ENCODE measurements at regions not wholly inside any gene's neighbourhood (a gene's known extent, or its start where the extent isn't known, plus 50 kb on each side); places are given as distances from the start of the nearest gene placed in this dataset.
A peak's percentile ranks its signal among the peaks of the same experiment; 100 is the strongest.

DNA sequence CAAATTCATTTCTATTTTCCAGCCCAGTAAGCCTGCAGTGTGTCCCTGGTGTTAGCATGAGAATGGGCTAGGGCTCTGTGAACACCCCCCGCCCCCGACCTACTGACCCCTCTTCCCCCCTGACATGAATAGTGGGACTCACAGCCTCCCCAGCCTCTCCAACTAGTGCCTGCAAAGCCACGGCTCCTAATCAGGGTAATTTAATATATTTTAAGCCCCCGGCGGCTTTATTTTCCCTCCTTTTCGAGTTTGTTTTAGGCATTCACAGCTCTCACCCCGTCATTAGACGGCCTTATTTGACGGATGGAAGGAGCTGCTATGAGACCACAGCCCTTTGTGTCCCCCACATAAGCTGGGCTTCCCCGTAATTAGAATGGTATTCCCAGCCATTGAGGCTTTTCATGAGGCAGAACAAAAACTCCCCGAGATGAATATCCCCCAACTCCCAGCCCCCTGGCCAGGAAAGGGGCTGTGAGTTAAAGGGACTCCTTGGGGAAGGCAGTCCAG is 78.3 kb upstream of the POLG start:
- CTCF ChIA-PET, result interaction anchor here (0.9 to 1.1 kb wide), 3 partner anchors 8 to 17 kb away, joined by 3 to 4 read pairs (median 3); no protein-coding TSS in a partner anchor
- H3K4me3 ChIP-seq (ENCODE audit: low read depth, low read length), result no peak overlapping the region
- POLR2A ChIA-PET, result no interaction called here
- DNase-seq (ENCODE audit: low read depth, low spot score), result no peak
- TF ChIP-seq, protein P1, sequence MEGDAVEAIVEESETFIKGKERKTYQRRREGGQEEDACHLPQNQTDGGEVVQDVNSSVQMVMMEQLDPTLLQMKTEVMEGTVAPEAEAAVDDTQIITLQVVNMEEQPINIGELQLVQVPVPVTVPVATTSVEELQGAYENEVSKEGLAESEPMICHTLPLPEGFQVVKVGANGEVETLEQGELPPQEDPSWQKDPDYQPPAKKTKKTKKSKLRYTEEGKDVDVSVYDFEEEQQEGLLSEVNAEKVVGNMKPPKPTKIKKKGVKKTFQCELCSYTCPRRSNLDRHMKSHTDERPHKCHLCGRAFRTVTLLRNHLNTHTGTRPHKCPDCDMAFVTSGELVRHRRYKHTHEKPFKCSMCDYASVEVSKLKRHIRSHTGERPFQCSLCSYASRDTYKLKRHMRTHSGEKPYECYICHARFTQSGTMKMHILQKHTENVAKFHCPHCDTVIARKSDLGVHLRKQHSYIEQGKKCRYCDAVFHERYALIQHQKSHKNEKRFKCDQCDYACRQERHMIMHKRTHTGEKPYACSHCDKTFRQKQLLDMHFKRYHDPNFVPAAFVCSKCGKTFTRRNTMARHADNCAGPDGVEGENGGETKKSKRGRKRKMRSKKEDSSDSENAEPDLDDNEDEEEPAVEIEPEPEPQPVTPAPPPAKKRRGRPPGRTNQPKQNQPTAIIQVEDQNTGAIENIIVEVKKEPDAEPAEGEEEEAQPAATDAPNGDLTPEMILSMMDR (IDR thresholded peaks at IDR 0.05; ENCODE audit: insufficient read depth, low read length, missing control alignments), result no peak

DNA sequence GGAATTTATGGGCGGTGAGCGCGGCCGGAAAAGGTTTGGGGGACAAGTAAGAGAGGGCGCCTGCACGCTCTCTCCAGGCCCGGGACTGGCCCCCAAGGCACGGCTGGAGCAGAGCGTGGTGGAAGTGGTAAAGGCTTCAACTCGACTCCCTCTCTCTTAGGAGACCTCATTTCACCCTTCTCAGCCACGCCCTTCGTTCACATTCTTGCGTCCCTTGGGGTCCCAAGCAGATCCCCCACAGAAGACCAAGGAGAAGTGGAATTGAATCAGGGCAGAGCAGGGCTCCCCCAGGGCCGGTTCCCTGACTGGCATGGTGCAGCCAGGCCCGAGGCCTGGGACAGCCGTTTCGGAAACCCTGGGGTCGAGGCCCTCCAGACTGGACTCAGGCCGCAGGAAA is 75.4 kb upstream of the POLG start:
- POLR2A ChIA-PET, result no interaction called here
- no peak overlapping the region for H3K4me3 ChIP-seq (ENCODE audit: low read depth, low read length)
- CTCF ChIA-PET, result interaction anchor here (1.0 to 1.5 kb wide), 3 partner anchors 13 to 25 kb away, joined by 3 to 4 read pairs (median 3); no protein-coding TSS in a partner anchor

DNA sequence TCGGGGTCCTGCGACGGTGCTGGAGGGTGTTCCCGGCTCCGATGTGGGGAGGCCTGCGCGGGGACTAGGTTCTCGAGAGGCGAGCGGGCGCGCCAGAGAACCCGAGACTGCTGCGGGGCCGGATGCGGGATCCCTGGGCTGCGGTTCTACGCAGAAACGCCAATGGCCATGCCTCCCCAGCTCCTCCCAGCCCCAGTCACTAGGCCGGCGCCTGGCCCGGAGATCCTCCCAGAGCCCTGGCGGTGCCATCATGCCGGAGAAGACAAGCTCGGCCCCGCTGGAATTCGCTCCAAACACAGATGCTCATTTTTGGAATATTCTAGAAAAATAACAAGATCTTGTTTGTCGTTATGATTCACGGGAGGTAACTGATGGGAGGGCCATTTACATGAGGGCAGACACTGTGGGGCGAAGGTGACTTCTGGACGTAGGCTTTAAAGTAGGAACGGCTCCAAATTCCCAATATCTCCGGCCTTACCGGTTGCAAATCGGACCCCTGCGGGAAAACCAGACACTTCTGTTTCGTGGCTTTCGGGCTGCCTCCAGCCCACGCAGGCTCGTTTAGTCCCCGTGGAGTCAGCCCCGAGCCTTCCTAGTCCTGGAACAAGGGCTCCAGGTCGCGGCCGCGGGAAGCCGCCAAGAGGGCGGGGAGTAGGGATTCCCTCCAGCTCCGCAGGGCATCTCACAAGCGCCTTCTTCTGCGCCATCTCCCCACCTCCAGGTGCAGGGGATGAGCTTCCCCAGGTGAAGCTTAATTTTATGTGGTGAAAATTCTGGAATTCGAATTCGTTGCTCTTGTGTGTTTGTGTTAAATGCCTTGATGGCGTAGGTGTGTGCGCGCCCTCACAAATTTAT is 74.8 kb upstream of the POLG start:
- ChIA-PET CTCF (interaction anchor here (0.7 to 2.6 kb wide), 7 partner anchors 9 to 25 kb away, joined by 3 to 13 read pairs (median 4); no protein-coding TSS in a partner anchor), POLR2A (no interaction called here)
- H3K4me3 ChIP-seq (ENCODE audit: low read depth, low read length), result peak overlapping the region; percentile 36

More for the DNA sequence above, 75.4 kb upstream of the POLG start:
- TF ChIP-seq, protein P1 (IDR thresholded peaks at IDR 0.05; ENCODE audit: insufficient read depth, low read length, missing control alignments), result no peak
- no peak for DNase-seq (ENCODE audit: low read depth, low spot score)

DNA sequence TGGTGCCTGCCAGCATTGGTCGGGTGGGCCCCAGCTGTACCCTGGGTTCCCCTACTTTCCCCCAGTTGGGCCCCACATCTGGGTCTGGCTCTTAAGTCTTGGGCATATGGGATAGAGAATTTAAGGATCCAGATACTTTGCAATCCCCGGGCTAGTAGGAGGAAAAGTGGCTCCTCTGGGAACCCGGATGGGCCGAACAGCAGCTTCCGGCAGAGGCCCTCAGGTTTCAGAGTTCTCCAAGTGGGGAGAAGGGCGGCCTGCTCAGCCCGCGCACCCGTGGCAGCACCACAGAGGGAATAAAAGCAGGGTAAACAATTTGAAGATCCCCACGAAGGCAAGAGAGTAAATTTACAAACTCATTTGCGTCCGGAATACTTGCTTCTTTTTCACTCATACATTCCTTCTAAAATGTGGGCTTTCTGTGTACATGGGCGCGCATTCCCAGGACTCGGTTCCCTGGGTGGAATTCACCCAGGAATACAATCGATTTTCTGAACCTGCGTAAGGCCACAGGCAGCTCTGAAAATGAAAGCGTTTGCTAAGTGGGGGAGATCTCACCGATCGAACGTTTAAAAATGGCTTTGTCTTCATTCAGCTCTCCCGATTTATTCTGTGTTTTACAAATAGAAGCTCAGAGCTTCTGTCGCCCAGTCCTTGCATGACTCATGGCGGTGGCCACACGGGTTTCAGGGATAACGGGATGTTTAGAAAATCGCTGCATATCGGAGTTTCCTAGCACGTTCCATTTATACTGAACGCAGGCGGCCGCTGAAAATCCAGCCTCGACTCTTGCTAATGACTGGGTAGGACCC is 74.0 kb upstream of the POLG start:
- ChIA-PET CTCF (interaction anchor here (1.1 to 2.6 kb wide), 8 partner anchors 8 to 76 kb away, joined by 3 to 13 read pairs (median 4); no protein-coding TSS in a partner anchor), POLR2A (no interaction called here)
- TF ChIP-seq, protein P1 (IDR thresholded peaks at IDR 0.05; ENCODE audit: insufficient read depth, low read length, missing control alignments), result no peak
- peak overlapping the region; percentile 36 for H3K4me3 ChIP-seq (ENCODE audit: low read depth, low read length)
- DNase-seq (ENCODE audit: low read depth, low spot score), result no peak

More for the DNA sequence above, 74.8 kb upstream of the POLG start:
- DNase-seq (ENCODE audit: low read depth, low spot score), result no peak
- TF ChIP-seq, protein P1 (IDR thresholded peaks at IDR 0.05; ENCODE audit: insufficient read depth, low read length, missing control alignments), result no peak

DNA sequence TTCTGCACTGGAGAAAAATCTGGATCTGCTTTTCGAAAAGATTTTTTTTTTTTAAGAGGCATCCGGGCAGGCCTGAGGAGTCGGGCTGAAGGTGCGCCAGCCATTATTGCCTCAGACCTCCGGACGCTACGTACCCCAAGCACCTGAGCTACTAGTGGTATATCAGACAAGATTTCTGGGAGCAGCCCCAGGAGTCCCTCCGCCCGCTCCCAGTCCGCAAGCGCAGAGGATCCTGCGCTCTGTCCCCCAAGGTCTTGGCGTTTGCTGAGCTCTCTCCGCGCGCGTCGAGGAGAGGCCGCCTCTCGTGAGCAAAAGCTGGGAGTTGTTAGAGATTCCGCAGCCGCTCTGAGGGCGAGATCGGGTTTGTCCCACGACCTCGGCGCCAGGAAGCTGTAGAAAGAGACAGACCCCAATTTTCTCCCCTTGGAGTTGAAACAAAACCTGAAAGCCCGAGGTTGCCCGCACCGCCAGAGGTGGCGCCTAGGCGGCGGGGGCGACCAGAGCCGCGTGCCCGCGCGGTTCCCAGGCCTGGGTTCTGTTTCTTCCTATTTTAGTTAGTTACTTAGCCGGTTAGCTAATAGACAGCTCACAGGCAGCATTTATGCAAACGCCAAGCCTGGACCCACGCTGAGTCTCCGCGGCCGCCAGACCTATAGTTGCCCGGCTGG is 72.5 kb upstream of the POLG start:
- TF ChIP-seq, protein P1 (IDR thresholded peaks at IDR 0.05; ENCODE audit: insufficient read depth, low read length, missing control alignments), result no peak
- no peak for DNase-seq (ENCODE audit: low read depth, low spot score)
- ChIA-PET POLR2A (no interaction called here), CTCF (interaction anchor here (1.2 to 2.6 kb wide), 4 partner anchors 10 to 23 kb away, joined by 4 to 13 read pairs (median 8); no protein-coding TSS in a partner anchor)
- no peak overlapping the region for H3K4me3 ChIP-seq (ENCODE audit: low read depth, low read length)

All from AG04449 (cell line).